HG02884 (cell line): ENCODE measurements at regions not wholly inside any gene's neighbourhood (a gene's known extent, or its start where the extent isn't known, plus 50 kb on each side); places are given as distances from the start of the nearest gene placed in this dataset.
"Not testable (repeated sequence)": the region's sequence is repeated elsewhere in the genome, so short reads cannot be mapped to it uniquely, and the experiment has no call there.

Experiments used
- ATAC-seq: cut with Tn5 transposase; IDR thresholded peaks from one replicate; pipeline ENCODE4 v1.9.1; 2021; ENCODE audit warnings: mild to moderate bottlenecking, moderate library complexity; ENCODE audit not compliant: unreplicated experiment

- ATAC-seq: no peak
Observed at GRCh38 chr1:8171751-8172464, 145.8 kb upstream of the ERRFI1 start.

- ATAC-seq: no peak
Observed at GRCh38 chr1:8170059-8170835, 144.1 kb upstream of the ERRFI1 start.

- ATAC-seq: no peak
Observed at GRCh38 chr1:8169364-8170058, 143.4 kb upstream of the ERRFI1 start.

- ATAC-seq: no peak
Observed at GRCh38 chr1:8167936-8168335, 141.8 kb upstream of the ERRFI1 start.

GRCh38 chr1:8166406-8166805, 140.3 kb upstream of the ERRFI1 start:
- no peak for ATAC-seq

- no peak for ATAC-seq
Observed at GRCh38 chr1:8165595-8166360, 139.7 kb upstream of the ERRFI1 start.

GRCh38 chr1:8164670-8165069, 138.6 kb upstream of the ERRFI1 start:
- ATAC-seq: no peak

GRCh38 chr1:8163039-8163438, 136.9 kb upstream of the ERRFI1 start:
- ATAC-seq: no peak

- no peak for ATAC-seq
Observed at GRCh38 chr1:8162168-8162567, 136.1 kb upstream of the ERRFI1 start.

GRCh38 chr1:8161546-8162105, 135.5 kb upstream of the ERRFI1 start:
- no peak for ATAC-seq

GRCh38 chr1:8159470-8160024, 133.4 kb upstream of the ERRFI1 start:
- no peak for ATAC-seq

GRCh38 chr1:8158995-8159394, 132.9 kb upstream of the ERRFI1 start:
- ATAC-seq: no peak

GRCh38 chr1:8157765-8158164, 131.7 kb upstream of the ERRFI1 start:
- no peak for ATAC-seq

GRCh38 chr1:8155528-8156186, 129.5 kb upstream of the ERRFI1 start:
- no peak for ATAC-seq

GRCh38 chr1:8154621-8155052, 128.5 kb upstream of the ERRFI1 start:
- ATAC-seq: no peak

GRCh38 chr1:8153961-8154360, 127.9 kb upstream of the ERRFI1 start:
- no peak for ATAC-seq

GRCh38 chr1:8152731-8153702, 126.9 kb upstream of the ERRFI1 start:
- no peak for ATAC-seq

- no peak for ATAC-seq
Observed at GRCh38 chr1:8151647-8152046, 125.5 kb upstream of the ERRFI1 start.

GRCh38 chr1:8149756-8150155, 123.6 kb upstream of the ERRFI1 start:
- not testable (repeated sequence) for ATAC-seq
